Activated T-helper 9 cell treated with anti-CD3 and anti-CD28 coated beads, Interleukin-2, amount 50 U/mL, for 16 hours (primary cell): ENCODE measurements at regions not wholly inside any gene's neighbourhood (a gene's known extent, or its start where the extent isn't known, plus 50 kb on each side); places are given as distances from the start of the nearest gene placed in this dataset.

Experiments used
- DNase-seq: peaks from one replicate; pipeline ENCODE4 v3.0.0-alpha.2; 2020; ENCODE audit warnings: low read depth

- DNase-seq: no peak
These were observed 120.5 kb upstream of the SLC14A2 start for GRCh38 chr18:45494811-45495210.

- no peak for DNase-seq
These were observed 118.5 kb upstream of the SLC14A2 start for GRCh38 chr18:45496741-45497140.

GRCh38 chr18:45497595-45498286 lies 117.5 kb upstream of the SLC14A2 start:
- no peak for DNase-seq

GRCh38 chr18:45498287-45498658 lies 117.0 kb upstream of the SLC14A2 start:
- DNase-seq: no peak

DNA sequence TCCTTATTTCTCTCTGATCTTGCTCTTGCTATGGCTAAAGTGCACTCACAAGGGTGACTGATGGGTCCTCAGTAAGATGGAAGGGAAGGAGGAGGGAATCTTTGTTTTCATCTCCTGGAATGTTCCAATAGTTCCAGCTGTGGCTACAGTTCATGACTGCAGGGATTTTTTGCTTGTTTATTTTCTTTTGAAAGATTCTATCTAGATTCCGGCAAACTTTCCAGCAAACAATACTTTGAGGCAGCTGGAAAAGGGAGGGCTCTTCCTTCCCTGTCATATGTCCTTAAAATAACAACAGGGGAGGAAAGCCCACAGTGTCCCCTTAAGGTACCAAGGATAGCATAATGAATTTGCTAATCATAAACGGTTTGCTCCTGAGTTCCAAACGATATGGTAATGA lies 111.3 kb upstream of the SLC14A2 start:
- DNase-seq: no peak

DNA sequence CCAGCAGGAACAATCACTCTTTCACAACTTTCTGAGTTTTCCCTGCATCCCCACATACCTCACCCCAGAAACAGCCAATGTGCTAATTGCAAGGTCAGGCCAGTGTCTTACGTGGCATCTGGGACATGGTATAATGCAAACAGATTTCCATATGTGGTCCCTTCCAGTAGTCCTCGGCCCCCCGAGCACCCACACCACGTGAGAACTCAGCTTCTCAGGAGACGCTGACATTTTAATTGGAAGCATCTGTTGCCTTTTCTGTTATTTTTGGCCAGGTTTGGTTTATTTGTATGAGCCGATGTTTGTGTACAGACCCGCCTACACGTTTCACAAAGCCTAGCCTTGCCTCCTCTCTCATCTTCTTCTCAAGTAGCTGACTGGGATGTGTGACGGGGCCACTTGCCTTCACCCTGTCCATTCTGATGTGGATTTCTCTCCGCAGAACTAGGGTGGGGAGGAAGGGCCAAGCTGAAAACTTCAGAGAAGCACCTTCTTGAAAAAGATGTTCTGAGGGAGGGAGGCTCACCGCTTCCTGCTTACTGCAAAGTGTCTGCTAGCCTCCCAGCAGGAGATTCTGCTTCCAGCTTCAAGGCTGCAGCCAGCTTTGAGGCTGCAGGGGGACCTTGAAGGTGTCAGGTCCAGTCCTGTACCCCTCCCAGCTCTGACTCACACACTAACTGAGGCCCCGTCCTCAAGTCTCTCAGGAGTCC lies 109.6 kb upstream of the SLC14A2 start:
- no peak for DNase-seq

- no peak for DNase-seq
These were observed 108.3 kb upstream of the SLC14A2 start for GRCh38 chr18:45506951-45507350.

- DNase-seq: no peak
These were observed 105.7 kb upstream of the SLC14A2 start for GRCh38 chr18:45509535-45509934.

DNA sequence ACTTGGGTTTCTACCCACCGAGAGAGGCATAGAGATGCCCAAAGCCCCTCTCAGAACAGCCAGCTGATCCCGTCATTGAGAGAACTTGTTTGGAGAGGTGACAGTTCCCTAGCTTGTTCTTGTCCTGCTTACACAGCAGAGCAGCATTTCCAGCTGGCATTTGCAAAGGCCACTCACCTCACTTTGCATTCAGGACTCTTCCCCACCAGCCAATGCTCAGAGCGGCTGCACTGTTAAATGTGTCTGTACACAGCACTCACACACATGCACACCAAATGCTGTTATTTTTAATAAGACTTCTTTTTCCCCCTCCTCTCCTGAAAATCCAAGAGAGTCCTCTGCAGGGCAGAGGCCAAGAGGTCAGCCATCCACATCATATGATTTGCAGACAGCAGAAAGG lies 104.6 kb upstream of the SLC14A2 start:
- DNase-seq: no peak

GRCh38 chr18:45512363-45512953 lies 102.8 kb upstream of the SLC14A2 start:
- DNase-seq: no peak

GRCh38 chr18:45517181-45517741 lies 98.0 kb upstream of the SLC14A2 start:
- DNase-seq: no peak

GRCh38 chr18:45518311-45519155 lies 96.7 kb upstream of the SLC14A2 start:
- no peak for DNase-seq

- no peak for DNase-seq
These were observed 95.6 kb upstream of the SLC14A2 start for GRCh38 chr18:45519411-45520280.

DNA sequence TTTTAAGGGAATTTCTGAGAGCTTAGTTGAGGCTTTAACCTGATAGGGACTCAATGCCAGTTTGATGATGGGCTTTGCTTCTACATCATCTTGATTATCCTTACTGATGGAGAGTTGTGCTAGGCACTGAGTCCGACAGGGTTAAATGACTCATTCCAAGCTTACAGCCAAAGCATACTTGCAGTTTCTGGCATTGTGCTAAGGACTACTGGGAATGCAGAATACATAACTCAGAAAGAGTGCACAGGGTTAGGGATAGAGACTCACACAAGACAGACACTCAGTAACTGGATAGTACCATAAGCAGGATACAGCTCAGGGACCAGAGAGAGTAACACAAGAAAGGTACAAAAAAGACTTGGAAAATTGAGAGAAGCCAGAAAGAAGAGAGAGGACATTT lies 94.1 kb upstream of the SLC14A2 start:
- DNase-seq: no peak

GRCh38 chr18:45521777-45522176 lies 93.5 kb upstream of the SLC14A2 start:
- DNase-seq: no peak

GRCh38 chr18:45522371-45522770 lies 92.9 kb upstream of the SLC14A2 start:
- DNase-seq: no peak

- no peak for DNase-seq
These were observed 90.0 kb upstream of the SLC14A2 start for GRCh38 chr18:45525301-45525700.

- DNase-seq: no peak
These were observed 89.0 kb upstream of the SLC14A2 start for GRCh38 chr18:45526114-45526841.

GRCh38 chr18:45527891-45528290 lies 87.4 kb upstream of the SLC14A2 start:
- no peak for DNase-seq

GRCh38 chr18:45528712-45529336 lies 86.5 kb upstream of the SLC14A2 start:
- DNase-seq: no peak
